Aorta (tissue), 5 donors: ENCODE measurements at regions not wholly inside any gene's neighbourhood (a gene's known extent, or its start where the extent isn't known, plus 50 kb on each side); places are given as distances from the start of the nearest gene placed in this dataset.

Experiments used
- ATAC-seq: fragments of 200-7000 bp; cut with Tn5 transposase; one replicate; pipeline ENCODE4 v1.9.1; 2022; ENCODE audit warnings: moderate library complexity; ENCODE audit not compliant: low FRiP score
- DNase-seq, 2 donors: peaks; one replicate each; pipeline ENCODE4 v3.0.0-alpha.2; 2020
- H3K27ac ChIP-seq, 2 donors: one replicate each; pipeline ENCODE4 v1.5.1; 2013; ENCODE audit warnings: low read length in 2 of 2, mild to moderate bottlenecking in 2 of 2, moderate library complexity in 2 of 2, control low read depth in 1 of 2, inconsistent platforms in 1 of 2, low read depth in 1 of 2
- H3K27me3 ChIP-seq, 2 donors: one replicate each; pipeline ENCODE4 v1.6.1; 2013; ENCODE audit warnings: control low read depth in 1 of 2, low read length in 1 of 2, mild to moderate bottlenecking in 1 of 2, moderate library complexity in 1 of 2; ENCODE audit not compliant: insufficient read depth in 2 of 2, control insufficient read depth in 1 of 2
- H3K36me3 ChIP-seq, 2 donors: one replicate each; pipeline ENCODE4 v1.6.1; 2013; ENCODE audit warnings: control low read depth in 1 of 2, low read length in 1 of 2, mild to moderate bottlenecking in 1 of 2; ENCODE audit not compliant: insufficient read depth in 2 of 2, control insufficient read depth in 1 of 2
- H3K4me1 ChIP-seq, 2 donors: one replicate each; pipeline ENCODE4 v1.6.1; 2013; ENCODE audit warnings: low read length in 2 of 2, control low read depth in 1 of 2, mild to moderate bottlenecking in 1 of 2, moderate library complexity in 1 of 2; ENCODE audit not compliant: insufficient read depth in 2 of 2, control insufficient read depth in 1 of 2
- H3K4me3 ChIP-seq, 2 donors: one replicate each; pipeline ENCODE4 v1.5.1; 2013; ENCODE audit warnings: low read length in 2 of 2, control low read depth in 1 of 2, mild to moderate bottlenecking in 1 of 2
- H3K9me3 ChIP-seq: one replicate; pipeline ENCODE4 v1.6.1; 2013; ENCODE audit warnings: mild to moderate bottlenecking, low read length; ENCODE audit not compliant: control insufficient read depth
- WGBS, 2 donors: extraction: QIAGEN DNeasy Blood & Tissue Kit; methylation state at CpG; one replicate each; pipeline ENCODE4 v1.1.7; 2013; 5-methylcytosine and 5-hydroxymethylcytosine counted together
- intact Hi-C, 2 donors: fragments of 100-400 bp; cut with DNase I; formaldehyde crosslinking; loops; one replicate each; pipeline versions ENCODE4 v1.14.2 to v1.15.0; 2022
- donor health status: healthy with polysubstance abuse.
- donor health status: Bipolar disorder and iron deficiency.
- donor health status: DM: no; HTN: no; CAD: no.
- donor health status: DM: no; HTN: no; CAD: no.
- donor health status: DM: yes; HTN: yes; CAD: no.

- DNase-seq (no peak), ATAC-seq (no peak)
- WGBS, 2 donors, result 88% methylated on average over 7 of the region's 7 CpGs
- Histone ChIP-seq H3K4me3 (no peak overlapping the region), H3K27ac (no peak overlapping the region), H3K36me3 (no peaks in the 10 kb centered on the region), H3K4me1 (no peaks in the 10 kb centered on the region), H3K9me3 (peaks cover 3% of the 10 kb centered on the region), H3K27me3 (no peaks in the 10 kb centered on the region)
- intact Hi-C loops, result no loop called here
These were observed 205.9 kb downstream of the AUH start for GRCh38 chr9:91155746-91156376.

DNA sequence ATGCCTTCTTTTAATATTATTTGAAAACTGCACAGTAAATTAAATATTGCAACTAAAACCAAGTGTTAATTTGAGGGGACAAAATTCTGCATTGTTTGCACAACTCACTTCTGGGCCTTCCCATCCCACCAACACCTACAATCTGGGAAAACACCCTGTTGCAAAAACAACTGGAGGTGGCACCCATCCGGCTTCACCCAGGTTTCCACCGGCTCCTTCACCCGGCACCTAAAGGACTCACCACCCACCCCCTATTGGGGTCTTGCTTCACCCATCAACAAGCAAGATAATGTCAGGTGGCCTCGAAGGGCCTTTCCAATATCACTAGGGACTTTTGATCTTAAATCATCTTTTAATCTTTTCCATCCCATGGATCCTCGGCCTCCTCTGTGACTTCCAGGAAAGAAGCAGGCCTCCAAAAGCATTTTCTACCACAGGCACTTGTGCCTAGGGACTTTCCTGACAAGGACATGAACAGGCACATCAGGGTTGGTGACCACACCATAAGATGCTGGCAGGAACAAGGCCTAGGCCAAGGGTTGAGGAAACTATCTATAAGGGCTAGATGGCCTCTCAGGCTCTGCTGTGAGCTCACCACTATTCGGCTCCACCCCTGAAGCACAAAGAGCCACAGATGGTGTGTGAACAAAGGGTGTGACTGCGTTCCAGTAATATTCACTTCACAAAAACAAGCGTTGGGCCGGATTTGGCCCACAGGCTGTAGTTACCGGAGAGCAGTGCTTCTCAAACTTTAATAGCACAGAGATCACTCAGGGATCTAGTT lies 205.1 kb downstream of the AUH start:
- no peak for ATAC-seq
- no peak overlapping the region for H3K27ac ChIP-seq

GRCh38 chr9:91157883-91158282 lies 203.8 kb downstream of the AUH start:
- no peak overlapping the region for H3K4me3 ChIP-seq
- H3K27ac ChIP-seq, result no peak overlapping the region
- no peaks in the 10 kb centered on the region for H3K36me3 ChIP-seq
- no peaks in the 10 kb centered on the region for H3K4me1 ChIP-seq
- H3K9me3 ChIP-seq, result peaks cover 3% of the 10 kb centered on the region
- intact Hi-C loops, result no loop called here
- H3K27me3 ChIP-seq, result no peaks in the 10 kb centered on the region
- ATAC-seq, result no peak
- DNase-seq, result no peak
- WGBS, 2 donors, result 93 to 99% methylated on average over 2 of the region's 2 CpGs

More for the DNA sequence above, 205.1 kb downstream of the AUH start:
- intact Hi-C loops, result no loop called here
- H3K36me3 ChIP-seq, result no peaks in the 10 kb centered on the region
- 86% methylated on average over 10 of the region's 10 CpGs for WGBS, 2 donors
- no peaks in the 10 kb centered on the region for H3K4me1 ChIP-seq
- H3K9me3 ChIP-seq, result peaks cover 3% of the 10 kb centered on the region
- no peak for DNase-seq
- H3K27me3 ChIP-seq, result no peaks in the 10 kb centered on the region
- no peak overlapping the region for H3K4me3 ChIP-seq

DNA sequence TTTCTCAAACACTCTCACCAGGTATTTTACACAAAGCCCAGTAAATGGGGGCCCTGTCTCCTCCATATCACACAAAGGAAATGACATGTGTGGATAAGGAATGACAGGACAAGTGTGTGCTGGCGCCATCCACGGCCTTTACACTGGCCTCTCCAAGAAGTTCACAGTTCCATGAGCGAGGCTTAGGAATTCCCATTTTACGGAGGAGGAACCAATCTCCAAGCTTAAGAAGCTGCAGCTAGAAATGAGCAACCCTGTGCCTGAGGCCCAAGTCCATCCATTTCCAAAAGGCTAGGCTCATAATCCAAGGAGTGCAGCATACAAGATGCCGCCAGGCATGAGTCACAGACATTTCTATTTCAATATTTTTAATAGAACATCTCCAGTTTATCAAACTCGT lies 203.4 kb downstream of the AUH start:
- intact Hi-C loops, result no loop called here
- DNase-seq, result no peak
- WGBS, 2 donors, result 76 to 77% methylated on average over 6 of the region's 6 CpGs
- no peak overlapping the region for H3K27ac ChIP-seq
- no peak for ATAC-seq
- no peaks in the 10 kb centered on the region for H3K27me3 ChIP-seq
- no peaks in the 10 kb centered on the region for H3K36me3 ChIP-seq
- peaks cover 3% of the 10 kb centered on the region for H3K9me3 ChIP-seq
- no peaks in the 10 kb centered on the region for H3K4me1 ChIP-seq
- H3K4me3 ChIP-seq, result no peak overlapping the region

DNA sequence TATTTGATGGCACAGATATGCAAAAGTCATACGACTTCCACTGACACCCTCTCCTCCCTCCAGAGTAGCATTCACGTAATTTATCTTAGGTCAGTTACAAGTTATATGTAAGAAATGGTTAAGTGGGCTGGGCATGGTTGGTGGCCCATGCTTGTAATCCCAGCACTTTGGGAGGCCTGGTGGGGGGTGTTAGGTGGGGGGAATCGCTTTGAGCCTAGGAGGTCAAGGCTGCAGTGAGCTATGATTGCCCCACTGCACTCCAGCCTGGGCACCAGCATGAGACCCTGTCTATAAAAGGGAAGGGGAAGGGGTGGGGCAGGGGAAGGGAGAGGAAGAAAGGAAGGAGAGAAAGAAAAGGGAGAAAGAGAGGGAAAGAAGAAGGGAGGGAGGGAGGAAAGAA lies 202.8 kb downstream of the AUH start:
- Histone ChIP-seq H3K27me3 (no peaks in the 10 kb centered on the region), H3K27ac (no peak overlapping the region), H3K4me3 (no peak overlapping the region), H3K4me1 (no peaks in the 10 kb centered on the region), H3K36me3 (no peaks in the 10 kb centered on the region), H3K9me3 (peaks cover 3% of the 10 kb centered on the region)
- DNase-seq, result no peak
- intact Hi-C loops, result no loop called here
- no peak for ATAC-seq
- WGBS, 2 donors, result 93% methylated on average over 3 of the region's 3 CpGs

- no peak overlapping the region for H3K4me3 ChIP-seq
- intact Hi-C loops, result no loop called here
These were observed 202.0 kb downstream of the AUH start for GRCh38 chr9:91159664-91160121.

GRCh38 chr9:91160181-91160580 lies 201.5 kb downstream of the AUH start:
- Histone ChIP-seq H3K27me3 (no peaks in the 10 kb centered on the region), H3K36me3 (no peaks in the 10 kb centered on the region), H3K9me3 (peaks cover 2% of the 10 kb centered on the region), H3K4me1 (no peaks in the 10 kb centered on the region), H3K4me3 (no peak overlapping the region), H3K27ac (no peak overlapping the region)
- 27 to 58% methylated on average over 20 to 22 of the region's 22 CpGs for WGBS, 2 donors
- no peak for DNase-seq
- intact Hi-C loops, result no loop called here
- ATAC-seq, result peak; percentile 17

More at GRCh38 chr9:91159664-91160121, 202.0 kb downstream of the AUH start:
- H3K9me3 ChIP-seq, result peaks cover 3% of the 10 kb centered on the region
- no peaks in the 10 kb centered on the region for H3K4me1 ChIP-seq
- peak; percentile 73 for ATAC-seq
- 32 to 51% methylated on average over 27 of the region's 27 CpGs for WGBS, 2 donors
- no peaks in the 10 kb centered on the region for H3K36me3 ChIP-seq
- no peak overlapping the region for H3K27ac ChIP-seq
- DNase-seq, result no peak
- no peaks in the 10 kb centered on the region for H3K27me3 ChIP-seq

GRCh38 chr9:91160599-91161464 lies 200.9 kb downstream of the AUH start:
- Histone ChIP-seq H3K4me1 (no peaks in the 10 kb centered on the region), H3K27me3 (no peaks in the 10 kb centered on the region), H3K4me3 (no peak overlapping the region), H3K9me3 (no peaks in the 10 kb centered on the region), H3K27ac (no peak overlapping the region), H3K36me3 (no peaks in the 10 kb centered on the region)
- no peak for DNase-seq
- intact Hi-C loops, result no loop called here
- ATAC-seq, result no peak
- 91 to 92% methylated on average over 29 to 31 of the region's 31 CpGs for WGBS, 2 donors
